Upper lobe of left lung (tissue), 4 donors: ENCODE measurements at regions not wholly inside any gene's neighbourhood (a gene's known extent, or its start where the extent isn't known, plus 50 kb on each side); places are given as distances from the start of the nearest gene placed in this dataset.

Experiments
- EP300 ChIP-seq, 4 donors: sonication (generic); formaldehyde crosslinking; IDR thresholded peaks; one replicate each; pipeline ENCODE4 v1.5.1; 2017; ENCODE audit warnings: antibody characterized with exemption in 4 of 4, control low read depth in 2 of 4
- POLR2A ChIP-seq, 4 donors: fragments of 450-650 bp; IDR thresholded peaks; one replicate each; pipeline ENCODE4 v1.5.1; 2016 to 2017; ENCODE audit warnings: antibody characterized with exemption in 4 of 4, mild to moderate bottlenecking in 2 of 4
- TF ChIP-seq, protein P1 (sequence below), 6 experiments: fragments of 450-650 bp in 4 of 6; fragments of 200-600 bp in 2 of 6; sonication (generic) in 2 of 6; IDR thresholded peaks; one replicate each; pipeline ENCODE4 v1.5.1; 2016 to 2019; ENCODE audit warnings: antibody characterized with exemption in 6 of 6

DNA sequence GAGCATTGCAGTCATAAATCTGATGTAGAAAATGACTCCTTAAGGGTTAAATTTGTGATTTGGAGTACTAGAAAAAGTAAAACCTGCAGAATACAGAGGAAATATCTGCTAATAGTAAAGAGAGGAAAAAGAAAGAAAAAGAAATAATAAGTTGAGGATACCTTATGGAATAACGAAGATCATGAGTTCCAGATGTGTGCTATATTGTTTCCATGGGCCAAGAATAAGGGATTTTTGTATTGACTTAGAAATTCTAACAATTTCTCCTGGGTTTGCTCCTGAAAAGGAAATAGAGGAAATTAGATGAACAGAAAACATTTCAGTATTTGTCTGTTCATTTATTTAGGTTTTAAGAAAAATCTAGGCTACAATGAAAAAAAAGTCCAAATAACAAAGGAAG, 115.3 kb downstream of the ALG10B start:
- TF ChIP-seq, protein P1, sequence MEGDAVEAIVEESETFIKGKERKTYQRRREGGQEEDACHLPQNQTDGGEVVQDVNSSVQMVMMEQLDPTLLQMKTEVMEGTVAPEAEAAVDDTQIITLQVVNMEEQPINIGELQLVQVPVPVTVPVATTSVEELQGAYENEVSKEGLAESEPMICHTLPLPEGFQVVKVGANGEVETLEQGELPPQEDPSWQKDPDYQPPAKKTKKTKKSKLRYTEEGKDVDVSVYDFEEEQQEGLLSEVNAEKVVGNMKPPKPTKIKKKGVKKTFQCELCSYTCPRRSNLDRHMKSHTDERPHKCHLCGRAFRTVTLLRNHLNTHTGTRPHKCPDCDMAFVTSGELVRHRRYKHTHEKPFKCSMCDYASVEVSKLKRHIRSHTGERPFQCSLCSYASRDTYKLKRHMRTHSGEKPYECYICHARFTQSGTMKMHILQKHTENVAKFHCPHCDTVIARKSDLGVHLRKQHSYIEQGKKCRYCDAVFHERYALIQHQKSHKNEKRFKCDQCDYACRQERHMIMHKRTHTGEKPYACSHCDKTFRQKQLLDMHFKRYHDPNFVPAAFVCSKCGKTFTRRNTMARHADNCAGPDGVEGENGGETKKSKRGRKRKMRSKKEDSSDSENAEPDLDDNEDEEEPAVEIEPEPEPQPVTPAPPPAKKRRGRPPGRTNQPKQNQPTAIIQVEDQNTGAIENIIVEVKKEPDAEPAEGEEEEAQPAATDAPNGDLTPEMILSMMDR (IDR thresholded peaks at IDR 0.05), result no peak
- TF ChIP-seq POLR2A (IDR thresholded peaks at IDR 0.05), result no peak
- TF ChIP-seq EP300 (IDR thresholded peaks at IDR 0.05), result no peak
